SU-DHL-6 (cell line): ENCODE measurements at regions not wholly inside any gene's neighbourhood (a gene's known extent, or its start where the extent isn't known, plus 50 kb on each side); places are given as distances from the start of the nearest gene placed in this dataset.

Source experiments
- CTCF ChIP-seq: fragments of 200-600 bp; sonication (generic); IDR thresholded peaks from one replicate; pipeline ENCODE4 v1.5.1; 2017; ENCODE audit warnings: antibody characterized with exemption, mild to moderate bottlenecking, low read length, moderate library complexity; ENCODE audit not compliant: insufficient read depth, poor library complexity, severe bottlenecking
- EZH2phosphoT487 ChIP-seq: fragments of 200-600 bp; sonication (generic), shearing (Covaris generic); conservative IDR thresholded peaks from 2 replicates; pipeline ENCODE4 v1.6.1; 2018; ENCODE audit warnings: mild to moderate bottlenecking, antibody characterized with exemption, low read length, moderate library complexity, mixed read lengths

GRCh38 chr13:87607266-87607665 is 63.9 kb upstream of the SLITRK5 start:
- no peak for TF ChIP-seq CTCF
- TF ChIP-seq EZH2phosphoT487: no peak
